DMS53 treated with DMSO at 0.1 percent for 48 hours (cell line): ENCODE measurements at regions not wholly inside any gene's neighbourhood (a gene's known extent, or its start where the extent isn't known, plus 50 kb on each side); places are given as distances from the start of the nearest gene placed in this dataset.

Source experiments
- DNase-seq: peaks from one replicate; lab custom pipeline; 2025; ENCODE audit not compliant: unreplicated experiment; lab: John Stamatoyannopoulos, UW

DNA sequence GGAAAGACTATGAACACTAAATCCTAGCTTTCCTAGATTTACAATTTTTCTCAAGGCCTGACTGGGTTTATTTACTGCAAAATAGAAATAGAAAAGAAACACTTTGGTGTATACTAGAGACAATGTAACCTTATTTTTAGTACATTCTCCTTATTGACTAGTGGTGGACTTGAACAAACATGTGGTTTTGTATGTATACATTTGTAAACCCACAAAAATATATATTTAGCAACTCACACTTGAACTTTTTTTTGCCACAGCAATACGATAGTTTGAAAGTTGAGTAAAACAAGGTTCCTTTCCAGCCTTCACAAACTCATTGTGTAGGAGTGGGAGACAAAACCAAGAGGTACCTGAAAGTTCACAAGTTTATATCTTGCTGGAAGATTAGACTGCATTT, 1633.4 kb upstream of the LRRTM1 start:
- DNase-seq = no peak

DNA sequence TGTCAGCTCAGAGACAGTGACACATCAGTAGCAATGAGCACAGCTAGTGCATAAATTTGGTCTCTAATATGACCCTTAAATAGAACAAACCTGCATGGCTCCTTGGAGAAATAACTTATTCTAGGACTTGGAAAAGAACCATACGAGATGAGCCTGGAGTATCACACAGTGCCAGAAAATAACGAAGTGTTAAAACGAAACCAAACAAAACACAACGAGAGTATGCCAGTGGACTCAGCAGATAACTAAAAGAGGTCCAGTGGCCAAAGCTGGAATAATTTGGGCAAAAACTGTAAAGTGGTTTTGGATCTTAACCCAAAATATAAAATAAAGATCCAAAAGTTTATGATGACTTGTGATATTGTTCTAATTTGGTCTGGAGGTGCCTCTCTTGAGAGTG, 1599.0 kb upstream of the LRRTM1 start:
- no peak for DNase-seq

GRCh38 chr2:81901017-81901416, 1596.5 kb upstream of the LRRTM1 start:
- DNase-seq = peak; percentile 35

GRCh38 chr2:81895620-81896250, 1591.2 kb upstream of the LRRTM1 start:
- DNase-seq = no peak

GRCh38 chr2:81894451-81894990, 1590.0 kb upstream of the LRRTM1 start:
- peak; percentile 52 for DNase-seq

DNA sequence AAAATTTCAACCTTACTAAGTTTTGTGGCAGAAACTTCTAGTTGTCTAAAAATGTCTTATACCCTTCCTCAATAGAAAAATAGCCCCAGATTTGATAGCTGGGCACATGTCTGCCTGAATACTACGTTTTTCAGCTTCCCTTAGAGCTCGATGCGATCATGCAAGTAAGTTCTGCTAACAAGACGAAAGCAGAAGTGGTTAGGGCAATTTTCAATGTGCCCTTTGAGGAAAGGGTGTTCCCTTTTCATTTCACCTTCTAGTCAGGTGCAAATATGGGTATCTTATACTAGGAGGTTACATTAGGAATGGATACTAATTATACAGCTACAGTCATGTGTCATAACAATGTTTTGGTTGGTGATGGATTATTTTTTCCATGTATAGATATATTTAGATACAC, 1572.1 kb upstream of the LRRTM1 start:
- DNase-seq = no peak

- no peak for DNase-seq
These were observed 1567.5 kb upstream of the LRRTM1 start for GRCh38 chr2:81872006-81872405.

DNA sequence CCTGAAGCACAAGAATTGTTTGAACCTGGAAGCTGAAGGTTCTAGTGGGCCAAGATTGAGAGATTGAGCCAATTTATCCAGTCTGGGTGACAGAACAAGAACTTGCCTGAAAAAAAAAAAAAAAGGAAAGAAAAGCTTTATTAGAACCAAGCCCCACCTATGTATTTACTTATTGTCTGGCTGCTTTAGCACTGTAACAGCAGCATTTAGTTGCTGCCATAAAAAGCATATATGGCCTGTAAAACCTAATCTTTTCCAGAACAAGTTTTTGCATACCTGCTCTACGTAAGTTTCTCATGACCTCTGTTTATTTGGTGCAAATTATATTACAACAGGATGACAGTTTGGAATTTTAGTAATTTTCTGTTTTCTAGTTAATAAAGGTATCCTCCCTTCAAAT, 1565.6 kb upstream of the LRRTM1 start:
- no peak for DNase-seq

DNA sequence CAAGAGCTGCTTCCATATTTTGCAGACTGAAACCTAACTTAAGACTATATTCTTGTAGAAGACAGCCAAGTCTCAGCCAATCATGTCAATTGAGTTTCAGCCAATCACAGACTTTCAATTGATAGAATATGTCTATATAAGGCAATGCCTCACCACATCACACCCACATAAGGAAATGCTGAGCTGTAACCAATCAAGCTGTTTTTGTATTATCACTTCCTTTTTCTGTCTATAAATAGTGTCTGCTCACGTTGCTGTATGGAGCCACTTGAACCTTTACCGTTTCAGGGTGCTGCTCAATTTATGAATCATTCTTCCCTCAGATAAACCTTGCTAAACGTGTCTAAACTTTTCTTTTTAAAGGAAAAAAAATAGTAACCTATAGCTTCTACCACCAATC, 1554.4 kb upstream of the LRRTM1 start:
- DNase-seq = peak; percentile 35

GRCh38 chr2:81853341-81853740, 1548.8 kb upstream of the LRRTM1 start:
- DNase-seq = no peak

DNA sequence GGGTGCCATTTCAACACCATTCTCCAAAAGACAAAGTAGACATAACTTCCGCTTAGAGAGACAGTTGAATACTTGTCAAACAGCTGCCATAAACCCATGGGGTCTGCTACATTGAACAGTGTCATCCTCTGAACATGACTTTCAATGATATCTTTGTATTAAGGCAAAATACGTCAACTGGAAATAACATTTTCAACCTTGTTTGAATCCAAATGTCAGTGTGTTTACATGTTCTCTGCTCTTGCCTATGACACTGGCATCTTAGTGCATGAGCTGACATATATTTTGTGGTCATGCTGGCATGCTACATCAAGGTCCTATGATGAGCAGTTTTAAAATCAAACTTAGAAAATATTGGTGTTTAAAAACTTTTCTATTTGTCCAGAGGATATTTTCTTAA, 1548.1 kb upstream of the LRRTM1 start:
- no peak for DNase-seq

DNA sequence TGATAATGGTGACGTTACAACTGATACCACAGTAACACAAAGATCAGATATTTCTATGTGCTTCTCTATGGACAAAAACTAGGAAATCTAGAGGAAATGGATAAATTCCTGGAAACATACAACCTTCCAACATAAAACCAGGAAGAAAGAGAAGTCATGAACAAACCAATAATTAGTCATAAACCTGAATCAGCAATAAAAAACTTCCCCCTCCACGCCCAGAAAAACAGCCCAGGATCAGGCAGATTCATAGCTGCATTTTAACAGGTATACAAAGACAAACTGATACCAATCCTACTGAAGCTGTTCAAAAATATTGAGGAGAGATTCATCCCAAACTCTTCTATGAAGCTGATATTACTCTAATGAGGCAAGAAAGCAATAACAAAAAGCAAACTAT, 1535.2 kb upstream of the LRRTM1 start:
- DNase-seq = no peak

- no peak for DNase-seq
These were observed 1530.9 kb upstream of the LRRTM1 start for GRCh38 chr2:81835321-81836000.

- no peak for DNase-seq
These were observed 1482.3 kb upstream of the LRRTM1 start for GRCh38 chr2:81786811-81787210.

GRCh38 chr2:81767187-81767912, 1462.8 kb upstream of the LRRTM1 start:
- no peak for DNase-seq

- no peak for DNase-seq
These were observed 1443.0 kb upstream of the LRRTM1 start for GRCh38 chr2:81747481-81748070.

GRCh38 chr2:81739966-81740365, 1435.4 kb upstream of the LRRTM1 start:
- DNase-seq = no peak

GRCh38 chr2:81734981-81735380, 1430.4 kb upstream of the LRRTM1 start:
- no peak for DNase-seq

DNA sequence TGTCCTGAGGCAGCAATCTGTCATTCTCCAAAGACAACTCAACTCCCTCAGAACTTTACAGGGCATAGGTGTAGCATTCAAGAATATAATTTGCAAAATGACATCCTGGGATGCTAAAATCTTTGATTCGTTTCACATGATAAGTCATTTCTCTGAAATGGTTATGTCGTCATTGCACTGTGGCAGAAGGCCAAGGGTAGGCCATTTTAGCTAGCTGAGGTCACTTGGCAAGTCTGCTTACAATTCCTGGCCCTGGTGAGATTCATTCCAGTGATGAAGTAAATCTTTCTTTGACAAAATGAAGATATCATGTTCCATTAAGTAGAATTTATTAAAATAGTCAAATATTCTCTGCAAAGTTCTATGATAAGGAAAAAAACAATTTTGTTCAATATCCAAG, 1410.3 kb upstream of the LRRTM1 start:
- no peak for DNase-seq

- DNase-seq = no peak
These were observed 1402.3 kb upstream of the LRRTM1 start for GRCh38 chr2:81706856-81707255.

DNA sequence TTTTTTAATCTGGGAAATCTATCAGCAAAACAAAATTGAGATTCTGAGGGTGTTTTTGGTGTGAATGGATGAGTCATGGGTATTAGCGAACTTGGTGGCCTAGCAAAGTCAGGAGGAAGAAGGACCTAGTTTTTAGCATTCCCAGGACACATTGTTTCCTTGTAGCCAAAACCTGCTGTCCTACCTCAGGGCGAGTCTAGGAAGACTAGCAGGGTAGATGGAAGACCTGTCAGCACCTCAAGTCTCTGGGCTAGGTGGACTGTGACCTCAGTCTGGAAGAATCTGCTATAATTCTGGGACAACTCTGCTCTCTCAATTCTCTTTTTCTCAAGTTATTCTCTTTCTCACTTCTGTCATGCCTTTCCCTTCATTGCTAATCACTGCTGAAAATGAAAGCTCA, 1399.3 kb upstream of the LRRTM1 start:
- DNase-seq = no peak

DNA sequence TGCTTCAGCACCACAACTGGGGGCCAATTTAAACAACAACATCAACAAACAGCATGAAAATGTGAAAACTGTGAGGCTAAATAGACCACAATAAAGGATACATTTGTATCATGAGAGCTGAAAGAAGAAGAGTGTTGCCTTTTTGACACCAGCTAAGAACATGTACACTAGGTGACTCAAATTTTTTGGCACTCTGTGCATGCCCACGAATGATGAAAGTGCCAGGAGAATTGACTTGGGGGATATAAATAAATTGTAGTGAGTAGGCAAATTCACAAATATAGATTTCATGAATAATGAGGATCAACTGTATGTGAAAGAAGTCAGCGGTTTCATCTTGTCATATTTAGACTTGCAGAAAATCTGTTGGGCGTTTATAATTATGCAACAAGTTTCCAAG, 1388.0 kb upstream of the LRRTM1 start:
- DNase-seq = no peak
